LNCaP clone FGC (cell line): ENCODE measurements at regions not wholly inside any gene's neighbourhood (a gene's known extent, or its start where the extent isn't known, plus 50 kb on each side); places are given as distances from the start of the nearest gene placed in this dataset.
"Not testable (repeated sequence)": the region's sequence is repeated elsewhere in the genome, so short reads cannot be mapped to it uniquely, and the experiment has no call there.

Experiments
- DNase-seq: peaks from one replicate; pipeline ENCODE4 v3.0.0-alpha.2; 2011; ENCODE audit warnings: low read depth
- H3K4me3 ChIP-seq: 2 replicates; pipeline ENCODE4 v1.5.1; 2011; ENCODE audit warnings: mild to moderate bottlenecking, low read depth, low read length, control low read depth
- TF ChIP-seq, protein P1 (sequence below): IDR thresholded peaks from 2 replicates; pipeline ENCODE4 v1.5.1; 2012; ENCODE audit warnings: mild to moderate bottlenecking; ENCODE audit not compliant: control insufficient read depth, insufficient read depth; ENCODE audit errors: extremely low read depth

DNA sequence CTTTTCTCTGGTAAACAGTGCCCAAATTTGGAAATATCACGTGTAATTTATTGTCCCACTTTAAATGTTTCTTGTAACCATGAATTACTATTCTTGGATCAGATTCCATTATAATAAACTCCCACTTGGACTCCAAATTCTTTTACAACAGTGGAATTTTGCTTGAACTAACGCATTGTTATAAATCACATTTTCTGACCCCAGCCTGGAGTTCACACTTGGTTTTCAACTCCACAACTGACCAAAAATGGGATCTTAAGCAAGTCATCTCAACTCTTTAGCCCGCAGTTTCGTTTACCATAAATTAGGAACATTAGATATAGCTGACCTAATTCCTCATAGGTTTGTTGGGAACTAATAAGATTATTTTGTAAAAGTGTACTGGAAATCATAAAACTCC is 336.8 kb upstream of the NCAM1 start:
- DNase-seq: no peak
- H3K4me3 ChIP-seq: no peak overlapping the region
- TF ChIP-seq, protein P1, sequence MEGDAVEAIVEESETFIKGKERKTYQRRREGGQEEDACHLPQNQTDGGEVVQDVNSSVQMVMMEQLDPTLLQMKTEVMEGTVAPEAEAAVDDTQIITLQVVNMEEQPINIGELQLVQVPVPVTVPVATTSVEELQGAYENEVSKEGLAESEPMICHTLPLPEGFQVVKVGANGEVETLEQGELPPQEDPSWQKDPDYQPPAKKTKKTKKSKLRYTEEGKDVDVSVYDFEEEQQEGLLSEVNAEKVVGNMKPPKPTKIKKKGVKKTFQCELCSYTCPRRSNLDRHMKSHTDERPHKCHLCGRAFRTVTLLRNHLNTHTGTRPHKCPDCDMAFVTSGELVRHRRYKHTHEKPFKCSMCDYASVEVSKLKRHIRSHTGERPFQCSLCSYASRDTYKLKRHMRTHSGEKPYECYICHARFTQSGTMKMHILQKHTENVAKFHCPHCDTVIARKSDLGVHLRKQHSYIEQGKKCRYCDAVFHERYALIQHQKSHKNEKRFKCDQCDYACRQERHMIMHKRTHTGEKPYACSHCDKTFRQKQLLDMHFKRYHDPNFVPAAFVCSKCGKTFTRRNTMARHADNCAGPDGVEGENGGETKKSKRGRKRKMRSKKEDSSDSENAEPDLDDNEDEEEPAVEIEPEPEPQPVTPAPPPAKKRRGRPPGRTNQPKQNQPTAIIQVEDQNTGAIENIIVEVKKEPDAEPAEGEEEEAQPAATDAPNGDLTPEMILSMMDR: no peak

DNA sequence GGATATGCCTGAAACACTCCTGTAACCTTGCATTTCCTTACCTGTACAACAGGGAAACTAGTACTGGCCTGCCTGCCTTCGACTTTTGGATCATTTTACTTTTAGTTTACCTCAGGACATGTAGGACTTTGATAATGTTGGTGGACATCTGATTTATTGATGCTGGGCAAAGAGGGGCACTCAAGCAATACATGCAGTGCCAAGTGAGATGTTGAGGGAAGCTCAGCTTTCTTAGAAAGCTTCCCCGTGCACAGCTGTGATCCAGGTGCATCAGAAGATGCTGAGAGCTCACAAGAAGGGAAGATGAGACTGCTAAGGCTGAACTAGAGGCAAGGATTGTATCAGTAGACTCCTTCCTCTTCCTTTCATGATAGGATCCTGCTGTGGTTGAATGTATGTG is 336.2 kb upstream of the NCAM1 start:
- not testable (repeated sequence) for DNase-seq, H3K4me3 ChIP-seq

DNA sequence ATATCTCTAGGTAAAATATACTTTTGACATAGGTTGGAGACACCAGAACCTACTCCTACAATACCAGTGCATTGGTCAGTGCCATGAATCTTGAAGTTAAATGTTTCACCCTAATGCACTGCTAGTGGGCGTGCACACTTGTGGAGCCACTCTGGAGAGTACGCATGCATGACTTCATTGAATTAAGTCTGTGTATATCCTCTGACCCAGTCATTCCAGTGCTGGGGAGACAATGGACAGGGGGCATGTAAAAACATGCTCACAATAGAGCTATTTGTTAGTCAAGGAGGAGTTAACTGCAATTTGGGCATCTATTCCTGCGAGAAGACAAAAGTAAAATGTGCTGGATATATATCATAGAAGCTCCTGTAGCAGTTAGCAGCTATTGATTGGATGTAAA is 335.4 kb upstream of the NCAM1 start:
- DNase-seq: no peak
- H3K4me3 ChIP-seq: no peak overlapping the region
- TF ChIP-seq, protein P1: no peak

DNA sequence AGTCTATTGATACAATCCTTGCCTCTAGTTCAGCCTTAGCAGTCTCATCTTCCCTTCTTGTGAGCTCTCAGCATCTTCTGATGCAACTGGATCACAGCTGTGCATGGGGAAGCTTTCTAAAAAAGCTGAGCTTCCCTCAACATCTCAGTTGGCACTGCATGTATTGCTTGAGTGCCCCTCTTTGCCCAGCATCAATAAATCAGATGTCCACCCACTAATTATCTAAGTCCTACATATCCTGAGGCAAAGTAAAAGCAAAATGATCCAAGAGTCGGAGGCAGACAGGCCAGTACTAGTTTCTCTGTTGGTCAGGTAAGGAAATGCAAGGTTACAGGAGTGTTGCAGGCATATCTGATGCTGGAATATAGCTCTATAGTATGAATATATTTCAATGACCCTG is 334.5 kb upstream of the NCAM1 start:
- TF ChIP-seq, protein P1: no peak
- no peak overlapping the region for H3K4me3 ChIP-seq
- no peak for DNase-seq

DNA sequence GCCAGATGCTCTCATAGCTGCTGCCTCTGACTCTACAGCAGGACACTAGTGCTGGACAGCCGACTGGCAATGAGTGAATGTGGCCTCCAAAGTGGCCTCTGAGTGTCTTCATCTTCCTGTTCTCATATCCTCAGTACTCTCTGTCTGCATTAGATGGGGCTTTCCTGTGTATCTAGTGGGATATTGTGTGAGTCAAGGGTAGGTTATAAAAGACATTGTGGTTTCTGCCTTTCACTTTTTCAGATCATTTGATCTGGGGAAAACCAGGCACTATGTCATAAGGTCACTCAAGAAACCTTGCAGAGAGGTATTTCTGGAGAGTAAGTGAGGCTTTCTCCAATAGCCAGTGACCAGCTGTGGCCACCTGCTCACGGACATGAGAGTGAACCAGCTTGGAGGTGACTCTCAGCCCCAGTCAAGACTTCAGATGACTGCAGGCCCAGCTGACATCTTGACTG is 333.6 kb upstream of the NCAM1 start:
- DNase-seq: no peak
- TF ChIP-seq, protein P1: no peak
- no peak overlapping the region for H3K4me3 ChIP-seq

DNA sequence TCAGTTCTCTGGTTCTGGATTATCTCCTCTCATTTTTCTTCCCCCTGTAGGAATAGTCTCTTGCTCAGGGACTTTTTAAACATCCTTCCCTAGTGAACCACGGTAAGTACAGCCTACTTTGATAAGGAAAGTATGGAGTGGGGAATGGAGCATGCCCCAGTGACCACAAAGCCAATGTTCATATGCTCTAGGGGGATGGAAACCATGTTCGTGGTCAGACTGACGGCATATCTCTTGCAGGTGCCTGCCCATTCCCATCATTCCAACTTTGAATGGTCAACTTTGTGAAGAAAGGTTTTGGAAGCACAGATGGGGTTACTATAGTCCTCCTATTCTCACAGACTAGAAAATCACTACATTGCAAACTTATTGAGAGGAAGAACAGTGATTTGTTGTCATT is 332.5 kb upstream of the NCAM1 start:
- DNase-seq: no peak
- TF ChIP-seq, protein P1: no peak
- H3K4me3 ChIP-seq: no peak overlapping the region

DNA sequence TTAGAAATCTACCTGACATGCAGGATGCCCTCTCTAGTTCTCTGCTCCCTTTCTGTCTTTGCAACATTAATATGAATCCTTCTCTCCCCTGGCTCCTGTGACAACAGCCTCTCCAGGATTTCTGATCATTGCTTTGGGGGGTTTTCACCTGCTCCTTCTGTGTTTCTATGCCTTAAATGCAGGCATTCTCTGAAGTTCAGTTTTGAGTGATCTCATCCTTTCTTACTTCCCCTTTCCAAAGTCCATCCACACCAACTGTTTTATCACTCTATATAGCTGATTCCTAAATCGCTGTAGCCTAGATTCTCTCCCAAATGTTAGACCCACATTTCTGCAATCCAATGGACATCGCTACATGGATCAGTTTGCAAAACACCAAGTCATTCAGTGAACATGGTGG is 330.7 kb upstream of the NCAM1 start:
- DNase-seq: no peak
- TF ChIP-seq, protein P1: no peak
- H3K4me3 ChIP-seq: no peak overlapping the region
